ENCODE measurements at regions not wholly inside any gene's neighbourhood (a gene's known extent, or its start where the extent isn't known, plus 50 kb on each side); places are given as distances from the start of the nearest gene placed in this dataset.

DNA sequence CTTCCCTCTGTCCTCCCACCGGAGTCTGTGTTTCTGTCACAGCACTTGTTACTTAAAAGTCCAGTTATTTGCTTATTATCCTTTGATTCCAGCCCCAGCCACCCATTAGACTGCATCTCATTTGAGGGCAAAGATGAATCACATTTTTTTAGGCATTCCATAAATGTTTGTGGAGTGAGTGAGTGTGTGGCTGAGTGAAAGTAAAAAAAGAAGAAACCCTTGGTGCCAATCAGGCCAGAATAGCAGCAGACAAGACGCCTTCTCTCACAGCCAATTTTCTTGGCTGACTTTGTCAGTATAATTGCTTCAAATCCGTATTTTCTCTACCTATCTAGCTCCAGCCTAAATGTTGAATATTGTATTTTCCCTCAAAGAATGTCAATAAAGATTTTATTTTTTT, 613.0 kb upstream of the WWC1 start:
- DNase-seq: no peak

DNA sequence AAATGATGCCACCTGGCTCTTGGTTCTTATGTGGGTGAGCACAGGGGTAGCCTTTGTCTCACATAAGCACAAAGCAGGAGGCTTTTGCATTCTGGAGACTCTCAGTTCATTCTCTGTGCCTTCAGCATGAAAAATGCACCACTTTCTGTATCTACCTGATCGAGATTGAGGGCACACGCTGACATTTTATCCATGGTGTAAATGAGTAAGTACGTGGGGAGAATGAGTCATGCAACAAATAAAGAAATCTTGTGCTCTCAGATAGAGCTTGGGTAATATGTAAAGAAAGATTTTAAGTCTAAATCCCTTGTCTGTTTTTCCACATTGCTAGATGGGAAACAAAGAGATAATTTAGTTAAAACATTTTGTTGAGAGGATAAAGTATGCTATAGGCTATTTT, 607.2 kb upstream of the WWC1 start:
- no peak for DNase-seq

DNA sequence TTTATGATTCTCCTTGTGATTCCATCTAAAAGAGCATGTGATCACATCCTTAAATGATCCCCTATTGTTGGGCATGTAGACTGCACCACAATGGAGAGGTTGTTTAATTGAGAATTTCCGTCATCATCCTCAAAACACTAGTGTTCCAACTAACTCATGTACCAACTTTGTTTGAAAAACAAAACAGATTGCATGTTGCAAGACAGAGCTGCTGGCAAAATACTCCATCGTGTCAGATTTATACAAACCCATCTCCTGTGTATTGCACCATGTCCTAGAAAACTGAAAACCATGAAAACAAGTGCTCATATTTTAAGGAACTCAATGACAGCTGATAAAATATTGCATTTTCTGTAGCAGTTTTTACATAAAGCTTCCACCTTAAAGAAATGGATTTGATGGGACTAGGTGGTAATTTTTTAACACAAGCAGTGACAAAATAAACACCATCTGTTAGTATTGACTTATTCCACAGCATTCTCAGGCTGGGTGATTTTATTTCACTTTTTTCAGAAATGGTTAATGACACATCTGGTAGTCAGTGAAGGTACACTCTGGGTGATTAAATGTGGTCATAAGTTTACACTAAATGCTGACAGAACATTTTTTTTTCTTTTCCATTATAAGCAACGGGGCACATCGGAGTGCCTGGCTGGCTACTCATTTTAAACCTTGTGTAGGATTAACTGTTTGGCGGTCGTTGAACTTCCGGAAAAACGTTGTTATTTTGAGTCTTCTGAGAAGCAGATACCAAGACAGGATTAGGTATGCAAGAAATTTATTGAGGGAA, 602.9 kb upstream of the WWC1 start:
- DNase-seq: no peak

DNA sequence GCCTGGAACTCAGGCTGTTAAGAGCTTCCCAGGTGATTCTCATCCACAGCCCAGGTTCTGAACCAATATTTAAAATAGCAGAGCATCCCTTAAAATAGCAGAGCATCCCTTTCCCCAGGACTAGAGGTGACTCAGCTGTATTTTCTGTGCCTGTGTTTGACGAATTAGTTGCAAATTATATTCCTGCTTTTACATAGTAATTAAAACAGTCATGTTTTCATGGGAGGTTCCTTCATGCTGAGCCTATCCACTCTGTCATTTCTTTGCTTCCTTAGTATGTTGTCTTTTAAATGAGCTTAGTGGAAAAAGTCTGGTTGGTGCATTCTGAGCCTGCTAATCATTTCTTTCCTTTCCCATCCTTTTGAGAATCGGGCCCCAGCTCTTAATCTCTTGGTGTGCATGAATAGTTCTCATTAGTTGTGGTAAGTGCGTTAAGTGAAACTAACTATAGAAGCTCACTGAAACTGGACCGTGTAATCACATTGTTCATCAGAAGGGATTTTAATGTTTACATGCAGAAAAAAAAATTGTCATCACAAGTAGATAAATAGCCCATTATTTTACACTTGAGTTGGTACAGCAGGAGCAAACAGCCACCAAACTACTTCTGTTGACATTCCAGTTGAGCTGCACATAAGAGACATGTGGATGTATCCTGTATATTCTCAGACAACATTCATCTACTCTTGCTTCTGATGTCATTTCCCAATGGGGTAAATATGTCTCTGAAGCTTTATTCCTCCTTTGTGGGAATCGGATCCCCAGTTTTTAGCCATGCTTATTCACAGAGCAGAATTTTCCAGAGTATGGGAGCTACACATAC, 596.9 kb upstream of the WWC1 start:
- no peak for DNase-seq

DNA sequence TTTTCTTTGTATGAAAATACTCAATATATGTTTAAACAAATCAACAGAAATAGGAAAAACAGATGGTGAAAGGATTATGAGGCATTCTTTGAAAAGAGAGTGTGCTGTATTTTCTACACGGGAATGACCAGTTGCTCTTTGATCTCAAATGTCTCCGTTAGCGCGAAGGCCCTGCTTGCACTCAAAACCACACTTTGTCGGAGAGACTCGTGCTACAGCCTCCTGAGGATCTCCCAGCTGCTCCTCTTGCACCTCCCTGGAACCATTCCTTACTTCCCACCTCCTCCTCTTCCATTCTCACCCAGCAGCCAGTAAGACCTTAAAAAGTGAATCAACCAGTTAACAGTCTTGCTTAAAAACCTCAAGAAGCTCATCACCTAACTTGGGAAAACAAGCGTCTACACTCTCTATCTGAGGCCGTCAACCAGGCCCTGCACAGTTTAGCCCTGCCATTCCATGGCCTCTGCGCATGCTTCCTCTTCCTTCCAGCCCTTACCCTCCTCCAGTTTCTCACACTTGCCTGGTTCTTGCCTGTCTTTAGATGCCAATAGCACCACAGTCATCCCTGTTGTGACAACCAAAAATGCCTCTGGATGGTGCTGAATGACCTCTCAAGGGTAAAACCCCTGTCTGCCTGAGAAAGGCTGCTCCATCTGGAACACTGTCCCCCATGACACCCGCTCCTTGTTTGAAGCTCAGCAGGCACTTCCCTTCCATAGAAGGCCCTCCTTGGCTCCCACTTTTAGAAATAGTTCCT, 594.7 kb upstream of the WWC1 start:
- peak; percentile 14 for DNase-seq

DNA sequence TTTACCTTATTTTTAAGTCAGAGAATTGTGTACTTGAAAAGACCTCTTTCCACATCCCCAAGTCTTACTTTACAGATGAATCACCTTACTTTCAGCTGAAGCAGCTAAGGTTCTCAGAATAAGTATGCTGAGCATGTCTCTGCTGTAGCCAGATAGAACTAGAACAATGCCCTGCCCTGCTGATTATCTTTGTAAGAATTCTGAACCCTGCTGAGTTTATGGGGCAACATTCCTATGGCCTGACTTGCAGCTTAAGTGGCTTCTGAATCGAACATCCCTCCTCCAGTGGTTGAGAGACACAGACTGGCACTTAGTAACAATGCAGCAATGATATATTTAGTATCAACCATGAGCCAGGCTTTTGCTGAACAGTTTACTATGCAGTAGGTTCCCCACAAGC, 592.0 kb upstream of the WWC1 start:
- DNase-seq: peak; percentile 14

DNA sequence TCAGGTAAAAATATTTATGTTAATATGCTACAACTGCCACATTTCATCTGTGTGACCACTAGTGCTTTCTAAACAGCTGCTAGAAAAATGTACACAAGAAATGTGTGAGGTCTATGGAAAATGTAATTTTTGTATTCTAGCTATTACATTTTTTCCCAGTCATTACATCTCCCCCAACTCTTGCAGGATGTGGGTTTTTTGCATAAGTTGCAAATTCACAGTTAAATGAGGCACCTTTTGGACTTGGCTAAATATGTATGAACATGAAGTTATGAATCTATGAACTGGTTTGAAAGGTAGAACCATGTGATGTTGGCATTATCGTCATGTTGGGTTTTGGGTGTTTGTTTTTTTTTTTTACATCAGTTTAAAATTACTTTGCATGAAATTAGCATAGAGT, 590.4 kb upstream of the WWC1 start:
- DNase-seq: no peak

DNA sequence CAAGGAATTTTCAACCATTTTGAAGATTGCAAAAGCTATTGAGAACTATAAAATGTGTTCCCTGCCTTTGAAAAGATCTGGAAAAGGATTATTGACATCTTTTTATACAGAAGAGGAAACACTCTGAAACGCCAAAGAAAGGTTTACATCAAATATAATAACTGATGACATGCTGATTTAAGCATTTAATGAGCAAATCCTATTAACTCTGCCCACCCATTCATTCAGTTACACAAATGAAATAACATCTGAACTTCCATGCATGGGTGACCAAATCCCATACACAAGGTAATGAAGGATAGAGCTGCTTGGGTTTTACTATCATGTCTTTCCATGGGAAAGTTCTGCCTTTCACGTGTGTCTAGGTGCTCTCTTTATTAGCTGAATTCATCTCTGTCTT, 589.4 kb upstream of the WWC1 start:
- DNase-seq: no peak

DNA sequence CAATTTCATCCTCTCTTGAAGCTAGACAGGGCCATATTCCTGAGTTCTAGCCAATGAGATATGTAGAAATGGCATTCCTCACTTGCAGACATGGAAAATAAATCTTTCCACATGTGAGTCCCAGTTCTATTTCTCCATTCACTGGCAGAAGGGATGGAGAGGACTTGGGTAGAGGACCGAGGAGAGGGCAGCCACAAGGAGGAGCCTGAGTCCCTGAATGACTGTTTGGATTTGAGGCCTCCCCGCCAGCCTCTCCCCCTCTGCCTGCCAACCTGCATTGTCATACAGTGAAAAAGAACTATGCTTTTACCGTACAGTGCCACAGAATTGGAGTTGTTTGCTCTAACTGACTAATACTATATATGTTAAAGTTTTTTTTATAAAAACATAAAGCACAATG, 583.0 kb upstream of the WWC1 start:
- DNase-seq: no peak

DNA sequence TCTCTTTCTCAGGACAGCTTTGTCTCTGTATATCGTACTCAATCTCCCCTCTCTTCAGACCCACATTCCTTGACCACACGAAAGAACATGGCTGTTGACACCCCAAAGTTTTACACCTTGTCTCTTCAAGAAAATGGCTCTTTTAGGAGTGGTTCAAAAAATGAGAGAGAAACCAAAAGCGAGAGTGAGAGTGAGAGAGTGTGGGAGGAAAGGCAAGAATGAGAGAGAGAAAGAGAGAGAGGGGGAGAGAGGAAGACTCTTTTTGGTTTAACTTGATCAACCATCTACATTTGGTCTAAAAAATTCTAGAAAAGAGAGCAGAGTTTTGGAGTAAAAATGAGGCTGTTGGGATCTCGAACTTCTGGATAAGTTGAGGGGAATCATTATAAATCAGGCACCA, 581.8 kb upstream of the WWC1 start:
- DNase-seq: no peak

DNA sequence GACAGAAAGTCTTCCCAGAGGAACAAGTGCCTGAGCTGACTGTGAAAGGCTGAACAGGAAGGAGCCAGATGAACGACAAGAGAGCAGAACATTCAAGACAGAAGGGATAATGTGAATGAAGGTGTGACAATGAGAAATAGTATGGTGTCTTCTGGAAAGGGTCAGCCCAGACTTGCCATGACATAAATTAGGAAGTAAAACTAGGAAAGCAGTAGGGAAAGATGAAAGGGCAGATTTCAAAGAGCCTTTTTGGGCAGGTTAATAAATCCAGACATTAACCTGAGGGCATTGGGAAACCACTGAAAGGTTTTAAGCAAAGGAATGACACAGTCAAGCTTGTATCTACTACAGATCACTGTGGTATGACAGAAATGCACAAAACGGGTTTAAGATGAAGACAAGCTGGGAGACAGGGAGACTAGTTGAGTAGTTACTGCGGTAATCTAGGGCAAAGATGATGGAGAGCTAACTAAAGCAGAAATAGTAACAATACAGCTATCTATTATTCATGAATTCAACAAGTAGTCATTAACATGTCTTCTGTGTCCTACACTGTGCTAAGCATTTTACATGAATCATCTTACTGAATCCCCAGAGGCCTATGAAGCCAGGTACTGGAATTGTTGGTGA, 580.9 kb upstream of the WWC1 start:
- DNase-seq: no peak

DNA sequence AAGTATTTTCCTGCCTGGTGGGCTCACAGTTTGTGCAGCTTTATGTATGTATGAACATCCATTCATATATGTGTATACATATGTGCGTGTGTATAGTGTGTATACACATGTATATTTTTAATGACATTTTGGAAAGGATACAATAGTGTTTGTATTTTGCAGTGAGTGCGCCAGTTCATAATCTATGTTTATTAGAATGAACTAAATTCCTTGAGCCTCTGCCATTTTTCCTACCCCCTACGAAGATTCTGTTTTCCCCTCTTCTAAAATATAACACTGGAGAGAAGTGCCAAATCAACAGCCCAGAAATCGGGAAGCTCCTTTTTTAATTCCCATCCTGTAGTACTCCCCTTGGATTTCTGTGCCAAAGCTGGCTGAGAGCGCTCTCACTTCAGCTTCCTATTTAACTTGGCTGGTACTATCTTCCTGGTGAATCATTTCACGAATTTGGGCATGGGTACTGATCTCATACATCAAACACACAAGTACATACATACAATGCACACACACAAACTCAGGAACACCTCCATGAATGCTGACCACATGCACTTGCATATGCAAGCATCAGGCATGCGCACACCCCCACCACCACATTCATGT, 578.4 kb upstream of the WWC1 start:
- DNase-seq: no peak

DNA sequence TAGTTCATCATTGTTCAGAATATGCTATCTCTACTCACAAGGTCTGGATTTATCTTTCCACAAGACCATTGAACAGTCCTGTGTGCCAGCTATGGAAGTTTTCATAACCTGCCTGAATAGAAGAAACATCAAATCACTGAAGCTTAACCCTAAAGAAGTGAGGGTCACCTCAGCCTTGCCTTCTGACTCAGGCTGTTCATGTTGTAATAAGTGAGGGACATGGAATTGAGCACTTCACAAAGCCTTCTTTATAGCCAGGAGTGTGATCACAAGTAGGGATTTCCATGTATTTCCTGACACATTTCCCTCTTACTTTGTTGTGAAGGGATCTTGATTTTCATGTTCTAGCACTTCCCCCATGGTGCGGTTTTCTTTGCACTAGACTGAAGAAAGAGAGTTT, 577.5 kb upstream of the WWC1 start:
- DNase-seq: no peak

DNA sequence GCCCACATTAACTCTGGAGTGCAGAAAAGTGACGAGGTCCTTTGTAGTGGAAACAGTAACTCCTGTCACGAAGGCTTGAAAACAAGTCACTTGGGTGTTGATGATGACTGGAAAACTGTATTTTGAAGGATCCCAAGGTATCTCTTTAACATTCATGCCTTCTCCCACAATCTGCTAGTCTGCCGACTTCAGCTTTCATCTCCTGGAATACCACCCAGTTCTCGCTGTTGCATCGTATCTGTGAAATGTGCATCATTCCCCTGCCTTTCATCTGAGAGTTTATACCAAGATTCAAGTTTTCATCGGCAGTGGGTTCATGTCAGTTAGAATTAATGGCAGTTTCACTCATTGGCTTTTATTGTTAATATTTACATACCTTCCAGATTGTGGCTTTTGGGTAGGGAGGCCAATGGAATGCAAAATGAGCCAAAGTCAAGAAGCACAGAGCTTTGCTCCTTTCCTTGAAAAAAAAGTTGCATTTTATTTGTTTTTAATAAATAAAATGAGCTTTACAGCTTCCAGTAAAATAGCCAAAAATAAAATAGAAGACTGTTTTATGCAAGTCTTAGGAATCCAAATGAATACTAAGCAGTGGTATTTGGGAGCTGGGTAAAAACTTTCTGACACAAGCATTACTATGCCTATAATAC, 575.2 kb upstream of the WWC1 start:
- no peak for DNase-seq

DNA sequence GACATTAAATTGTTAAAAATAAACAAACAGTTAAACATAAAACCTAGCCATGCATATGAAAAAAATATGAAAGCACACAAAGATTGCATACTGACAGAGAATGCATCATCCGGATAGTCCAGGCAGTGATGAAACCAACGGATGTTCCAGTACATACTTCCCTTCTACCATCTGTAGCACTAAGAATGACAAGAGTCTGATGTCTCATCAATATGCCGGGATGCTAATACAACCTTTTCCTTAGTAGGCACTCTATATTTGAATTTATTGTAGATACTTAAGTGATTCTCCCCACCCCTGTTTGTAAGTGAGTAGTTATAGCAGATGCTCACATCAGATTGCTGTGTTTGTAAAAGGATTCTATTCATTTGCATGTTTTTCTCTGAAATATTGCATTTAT, 571.2 kb upstream of the WWC1 start:
- no peak for DNase-seq

DNA sequence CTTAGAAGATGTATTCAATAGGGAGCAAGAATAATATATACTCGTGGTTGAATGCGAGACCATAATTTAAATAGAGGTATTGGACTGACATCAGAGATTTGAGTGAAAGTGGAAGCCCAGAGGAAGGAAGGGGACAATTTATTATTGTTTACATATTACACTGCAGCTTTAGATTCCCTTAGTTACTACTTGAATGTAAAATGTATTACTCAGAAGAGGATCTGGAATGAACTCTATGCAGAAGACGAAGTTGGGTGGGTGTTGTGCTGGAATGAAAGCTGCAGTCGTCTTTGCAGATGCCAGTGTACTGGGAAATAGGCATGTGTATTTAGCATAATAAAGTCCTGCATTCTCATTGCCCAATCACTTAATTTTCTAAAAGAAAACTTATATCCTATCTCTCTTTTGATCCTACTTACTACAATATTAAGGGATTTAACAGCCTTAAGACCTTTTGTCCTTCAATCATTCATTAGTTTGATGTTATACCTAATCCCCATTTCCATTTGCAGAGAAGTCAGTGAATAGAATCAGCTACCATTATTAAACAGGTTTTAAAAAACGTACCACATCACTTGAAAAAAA, 570.7 kb upstream of the WWC1 start:
- no peak for DNase-seq

DNA sequence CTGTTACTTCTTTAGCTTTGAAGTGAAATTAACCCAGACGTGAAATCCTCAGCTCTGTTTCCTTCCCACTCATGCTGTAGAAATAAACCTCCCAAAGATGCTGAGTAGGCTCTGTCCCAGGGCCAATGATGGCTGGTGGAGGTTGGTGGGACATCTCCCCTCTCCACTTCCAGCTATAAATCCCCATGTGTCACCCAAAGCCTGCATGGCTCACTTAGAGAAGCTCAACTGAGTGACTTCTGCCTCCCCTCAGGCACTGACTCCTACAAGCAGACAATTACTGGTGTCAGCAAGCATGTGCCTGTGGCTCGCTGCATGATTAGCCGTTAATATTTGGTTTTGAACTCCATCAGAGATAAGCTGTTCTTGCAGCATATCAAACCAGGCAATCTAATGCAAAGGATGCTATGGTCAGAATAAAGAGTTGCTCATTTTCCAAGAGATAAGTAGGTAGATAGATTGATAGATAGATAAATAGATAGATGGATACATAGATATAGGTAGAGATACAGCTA, 569.5 kb upstream of the WWC1 start:
- DNase-seq: no peak

DNA sequence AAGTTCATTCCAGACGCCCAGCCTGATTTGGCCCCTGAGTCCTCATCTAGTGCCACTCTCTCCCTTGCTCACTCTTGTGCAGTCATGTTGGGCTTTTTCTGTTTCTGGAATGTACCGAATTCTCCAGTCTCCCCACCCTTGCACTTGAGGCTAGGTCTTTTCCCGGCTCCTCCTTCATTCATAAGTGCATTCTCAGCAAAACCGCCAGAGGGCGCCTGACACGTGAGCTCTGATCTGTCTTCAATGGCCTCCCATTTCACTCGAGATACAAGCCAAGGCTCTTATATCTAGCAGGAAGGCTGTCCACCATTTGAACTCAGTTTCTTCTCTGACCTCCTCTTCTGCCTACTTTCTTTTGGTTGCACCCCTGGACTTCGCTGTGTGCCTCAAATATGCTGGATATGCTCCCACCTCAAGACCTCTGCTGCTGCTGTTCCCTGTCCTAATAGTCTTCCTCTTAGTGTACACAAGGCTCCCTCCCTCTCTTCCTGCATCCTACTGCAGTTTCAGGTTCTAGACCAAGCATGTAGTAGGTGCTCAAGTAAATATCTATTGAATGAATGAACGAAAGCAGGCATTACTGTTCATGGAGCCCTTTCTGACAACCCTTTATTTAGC, 568.1 kb upstream of the WWC1 start:
- DNase-seq: peak; percentile 90

DNA sequence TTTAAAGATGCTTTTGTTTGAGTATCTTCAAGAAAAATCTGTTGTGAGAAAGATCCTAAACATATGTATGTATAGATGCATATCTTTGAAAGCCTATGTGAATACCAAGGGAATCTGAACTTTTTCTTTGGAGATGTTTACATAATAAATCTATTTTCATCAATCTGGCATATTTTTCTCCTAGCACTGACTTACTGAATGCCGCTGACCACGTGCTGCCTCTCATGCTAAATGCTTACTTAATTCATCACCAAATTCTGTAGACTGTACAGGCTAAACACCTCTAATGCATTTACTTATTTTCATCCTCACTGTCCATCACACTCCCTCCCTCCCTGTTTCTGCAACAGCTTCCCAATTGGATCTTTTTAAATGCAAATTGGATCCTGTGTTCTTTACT, 566.2 kb upstream of the WWC1 start:
- no peak for DNase-seq

DNA sequence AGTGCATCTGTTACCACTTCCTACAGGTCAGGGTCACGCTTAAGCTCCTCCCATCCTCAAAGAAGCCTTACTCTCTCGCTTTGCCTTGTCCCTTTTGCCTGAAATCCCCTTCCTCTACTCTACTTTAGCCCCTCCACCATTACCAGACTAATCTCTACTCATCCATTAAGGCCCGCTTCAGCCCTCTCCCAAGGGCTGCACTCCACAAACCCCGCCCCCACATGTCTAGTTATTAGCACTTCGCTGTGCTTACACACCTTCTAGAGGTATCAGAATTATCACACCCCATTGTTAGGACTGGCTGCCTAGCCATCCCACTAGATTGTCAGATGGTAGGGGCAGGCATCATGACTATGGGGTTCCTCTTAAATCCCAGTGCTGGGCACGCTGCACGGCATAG, 565.7 kb upstream of the WWC1 start:
- DNase-seq: no peak

DNA sequence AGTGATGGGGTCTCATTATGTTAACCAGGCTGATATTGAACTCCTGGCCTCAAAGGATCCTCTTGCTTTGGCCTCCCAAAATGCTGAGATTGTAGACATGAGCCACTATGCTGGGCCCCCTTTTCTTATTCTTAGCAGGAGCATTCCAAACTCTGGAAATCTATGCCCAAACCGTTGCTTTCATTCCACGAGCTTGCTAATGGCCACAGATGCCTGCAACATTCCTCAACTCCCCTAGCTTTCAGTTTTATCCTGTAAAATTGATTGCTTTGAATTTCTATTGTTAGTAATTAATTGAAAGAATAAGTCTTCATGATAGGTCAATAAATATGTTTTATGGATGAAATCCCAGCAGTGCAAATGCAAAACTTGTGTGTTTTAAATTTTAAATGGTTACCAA, 564.8 kb upstream of the WWC1 start:
- DNase-seq: no peak
